Lung (tissue), 11 donors: ENCODE measurements at regions not wholly inside any gene's neighbourhood (a gene's known extent, or its start where the extent isn't known, plus 50 kb on each side); places are given as distances from the start of the nearest gene placed in this dataset.

ENCODE experiments used
- ATAC-seq: fragments of 200-7000 bp; cut with Tn5 transposase; one replicate; pipeline ENCODE4 v1.9.1; 2020; ENCODE audit warnings: moderate number of reproducible peaks; ENCODE audit not compliant: insufficient read depth, low FRiP score
- DNase-seq, 3 donors: peaks; one replicate each; pipeline ENCODE4 v3.0.0-alpha.2; 2013 to 2017
- H3K27ac ChIP-seq, 2 donors: one replicate each; pipeline ENCODE4 v1.5.1; 2013; ENCODE audit warnings: mild to moderate bottlenecking in 2 of 2, moderate library complexity in 2 of 2, control low read depth in 1 of 2, inconsistent platforms in 1 of 2, low read depth in 1 of 2, low read length in 1 of 2
- H3K27me3 ChIP-seq, 3 donors: one replicate each; pipeline ENCODE4 v1.5.1; 2013; ENCODE audit warnings: low read length in 2 of 3; ENCODE audit not compliant: control insufficient read depth in 3 of 3, insufficient read depth in 3 of 3
- H3K36me3 ChIP-seq, 4 donors: one replicate each; pipeline ENCODE4 v1.5.1; 2013; ENCODE audit warnings: low read length in 4 of 4, mild to moderate bottlenecking in 1 of 4, moderate library complexity in 1 of 4; ENCODE audit not compliant: control insufficient read depth in 4 of 4, insufficient read depth in 4 of 4
- H3K4me1 ChIP-seq, 5 donors: one replicate each; pipeline ENCODE4 v1.5.1; 2013; ENCODE audit warnings: low read length in 5 of 5, mild to moderate bottlenecking in 2 of 5, moderate library complexity in 1 of 5; ENCODE audit not compliant: control insufficient read depth in 5 of 5, insufficient read depth in 5 of 5
- H3K4me3 ChIP-seq: one replicate; pipeline ENCODE4 v1.5.1; 2013; ENCODE audit warnings: mild to moderate bottlenecking, control low read depth, moderate library complexity
- H3K9ac ChIP-seq, 2 donors: one replicate each; pipeline ENCODE4 v1.5.1; 2013; ENCODE audit warnings: low read length in 2 of 2, control low read depth in 1 of 2; ENCODE audit not compliant: insufficient read depth in 1 of 2
- H3K9me3 ChIP-seq, 4 donors: one replicate each; pipeline ENCODE4 v1.5.1; 2013; ENCODE audit warnings: low read length in 3 of 4, mild to moderate bottlenecking in 1 of 4, moderate library complexity in 1 of 4; ENCODE audit not compliant: control insufficient read depth in 4 of 4, insufficient read depth in 3 of 4
- CTCF ChIP-seq: IDR thresholded peaks from 2 replicates; pipeline ENCODE4 v1.5.1; 2012; ENCODE audit warnings: mild to moderate bottlenecking; ENCODE audit errors: control extremely low read depth, extremely low read depth
- WGBS, 2 donors: extraction: QIAGEN DNeasy Blood & Tissue Kit; methylation state at CpG; one replicate each; pipeline ENCODE4 v1.1.7; 2013; 5-methylcytosine and 5-hydroxymethylcytosine counted together
- donor health status: control.
- donor health status: control.
- donor health status: Bipolar disorder and iron deficiency.
- donor health status: healthy.
- donor health status: DM: yes; HTN: yes; CAD: no.

DNA sequence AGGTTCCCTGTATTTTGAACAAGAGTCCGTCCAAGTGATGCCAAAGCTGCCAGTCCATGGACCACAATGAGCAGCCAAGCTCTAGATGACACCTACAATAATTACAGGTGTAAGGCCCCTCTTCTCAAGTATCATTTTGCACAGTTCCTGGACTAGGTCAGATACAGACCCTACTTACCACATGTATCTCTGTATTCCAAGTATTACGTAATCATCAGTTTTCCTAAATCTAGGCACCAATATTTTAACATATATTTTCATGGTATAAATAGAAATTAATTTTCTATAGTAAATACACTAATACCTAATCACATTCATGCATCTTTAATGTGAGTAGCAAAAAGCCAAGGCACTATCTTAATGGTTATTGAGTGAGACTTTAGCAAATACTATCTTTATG lies 157.0 kb upstream of the PRSS1 start:
- H3K9ac ChIP-seq, result no peak overlapping the region
- WGBS, 2 donors, result 93 to 94% methylated on average over 2 of the region's 2 CpGs
- H3K36me3 ChIP-seq, result no peaks in the 10 kb centered on the region
- ATAC-seq (no peak), DNase-seq (no peak)
- TF ChIP-seq CTCF, result no peak
- H3K4me1 ChIP-seq, result no peaks in the 10 kb centered on the region
- H3K4me3 ChIP-seq, result no peak overlapping the region
- peaks cover 0 to 2% (median 0%) of the 10 kb centered on the region in 4 donors for H3K9me3 ChIP-seq
- no peaks in the 10 kb centered on the region for H3K27me3 ChIP-seq
- no peak overlapping the region for H3K27ac ChIP-seq

- 54 to 76% methylated on average over 2 of the region's 2 CpGs for WGBS, 2 donors
- no peak for DNase-seq
- H3K9ac ChIP-seq, result no peak overlapping the region
- H3K36me3 ChIP-seq, result no peaks in the 10 kb centered on the region
- H3K27ac ChIP-seq, result no peak overlapping the region
- no peak for ATAC-seq
- no peak overlapping the region for H3K4me3 ChIP-seq
- H3K4me1 ChIP-seq, result no peaks in the 10 kb centered on the region
- no peaks in the 10 kb centered on the region for H3K27me3 ChIP-seq
- H3K9me3 ChIP-seq, result peaks cover 0 to 2% (median 0%) of the 10 kb centered on the region in 4 donors
- no peak for TF ChIP-seq CTCF
These were observed 158.3 kb upstream of the PRSS1 start for GRCh38 chr7:142590830-142591457.

- no peak for ATAC-seq
- no peak for TF ChIP-seq CTCF
- H3K9ac ChIP-seq, result no peak overlapping the region
These were observed 159.2 kb upstream of the PRSS1 start for GRCh38 chr7:142590077-142590476.

More at GRCh38 chr7:142590077-142590476, 159.2 kb upstream of the PRSS1 start:
- no peaks in the 10 kb centered on the region for H3K4me1 ChIP-seq
- H3K36me3 ChIP-seq, result no peaks in the 10 kb centered on the region
- H3K4me3 ChIP-seq, result no peak overlapping the region
- H3K9me3 ChIP-seq, result peaks cover 0 to 2% (median 0%) of the 10 kb centered on the region in 4 donors
- no peak overlapping the region for H3K27ac ChIP-seq
- 76 to 77% methylated on average over 4 of the region's 4 CpGs for WGBS, 2 donors
- H3K27me3 ChIP-seq, result no peaks in the 10 kb centered on the region
- no peak for DNase-seq
